Transverse colon (tissue), 4 donors: ENCODE measurements at regions not wholly inside any gene's neighbourhood (a gene's known extent, or its start where the extent isn't known, plus 50 kb on each side); places are given as distances from the start of the nearest gene placed in this dataset.

ENCODE experiments used
- DNase-seq: peaks from one replicate; pipeline ENCODE4 v3.0.0-alpha.2; 2019
- H3K27ac ChIP-seq, 4 donors: fragments of 200-600 bp; sonication (generic); 2 replicates each; pipeline ENCODE4 v1.5.1; 2016 to 2018; ENCODE audit warnings: inconsistent platforms in 4 of 4
- H3K27me3 ChIP-seq: fragments of 200-600 bp; sonication (generic); 2 replicates; pipeline ENCODE4 v1.5.1; 2017; ENCODE audit warnings: inconsistent platforms
- H3K36me3 ChIP-seq, 4 donors: fragments of 200-600 bp; sonication (generic); 2 replicates each; pipeline ENCODE4 v1.5.1; 2017 to 2019; ENCODE audit warnings: inconsistent platforms in 4 of 4
- H3K4me1 ChIP-seq, 4 donors: fragments of 200-600 bp; sonication (generic); 2 replicates each; pipeline ENCODE4 v1.5.1; 2017 to 2020; ENCODE audit warnings: inconsistent platforms in 4 of 4
- H3K4me3 ChIP-seq, 4 donors: fragments of 200-600 bp; sonication (generic); 1 replicate in 1 of 4; 2 replicates in 3 of 4; pipeline versions ENCODE4 v1.5.1 to v1.6.1; 2017 to 2019; ENCODE audit warnings: inconsistent platforms in 4 of 4
- H3K9me3 ChIP-seq, 2 donors: fragments of 200-600 bp; sonication (generic); 2 replicates each; pipeline ENCODE4 v1.5.1; 2017 to 2019; ENCODE audit warnings: inconsistent platforms in 2 of 2
- EP300 ChIP-seq: sonication (generic); formaldehyde crosslinking; IDR thresholded peaks from one replicate; pipeline ENCODE4 v1.6.1; 2017; ENCODE audit warnings: antibody characterized with exemption, low read depth
- POLR2A ChIP-seq: fragments of 450-650 bp; IDR thresholded peaks from one replicate; pipeline ENCODE4 v1.6.1; 2016; ENCODE audit warnings: antibody characterized with exemption, mild to moderate bottlenecking, moderate library complexity
- POLR2AphosphoS5 ChIP-seq, 3 donors: sonication (generic); formaldehyde crosslinking; IDR thresholded peaks; one replicate each; pipeline ENCODE4 v1.6.1; 2016; ENCODE audit warnings: antibody characterized with exemption in 3 of 3
- WGBS, 2 donors: methylation state at CpG; one replicate each; pipeline ENCODE4 v1.1.5; 2018; ENCODE audit warnings: low coverage in 1 of 2; 5-methylcytosine and 5-hydroxymethylcytosine counted together
- in situ Hi-C, 4 donors: fragments of 200-750 bp; cut with MboI; loops; one replicate each; pipeline versions ENCODE4 v1.15.0 to v1.15.1; 2017; ENCODE audit warnings: low sequenced_read_pairs in 3 of 4, low pct_ligation_motif_present in 1 of 4, low pct_unique_long_range_greater_than_20kb in 1 of 4
- intact Hi-C: fragments of 100-400 bp; cut with DNase I; formaldehyde crosslinking; loops from one replicate; pipeline ENCODE4 v1.15.1; 2023; ENCODE audit warnings: low total_unique reads
- TF ChIP-seq, protein P1 (sequence below), 5 experiments: fragments of 200-600 bp in 3 of 5; fragments of 450-650 bp in 2 of 5; sonication (generic) in 3 of 5; IDR thresholded peaks; 1 replicate in 2 of 5; 2 replicates in 3 of 5; pipeline ENCODE4 v1.5.1; 2016 to 2017; ENCODE audit warnings: antibody characterized with exemption in 5 of 5, inconsistent platforms in 3 of 5, mild to moderate bottlenecking in 2 of 5, moderate library complexity in 1 of 5

DNA sequence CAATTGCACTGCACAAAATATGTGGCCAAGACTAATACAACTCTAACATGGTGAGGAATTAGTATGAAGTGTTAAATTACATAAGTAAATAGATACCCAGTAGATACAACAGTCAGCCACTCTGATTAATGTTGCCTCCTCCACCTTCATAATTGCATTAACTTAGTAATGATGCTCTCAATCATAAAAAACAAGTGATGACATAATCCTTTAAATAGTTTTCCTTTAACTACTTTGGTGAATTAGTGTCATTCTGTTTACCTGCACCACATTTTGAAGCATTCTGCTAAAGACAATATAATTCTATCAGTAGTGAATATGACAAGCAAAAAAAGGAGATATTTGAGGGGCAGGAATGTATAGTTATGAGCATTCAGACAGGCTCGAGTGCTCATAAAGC, 265.9 kb upstream of the SLC24A2 start:
- no peak overlapping the region for H3K4me3 ChIP-seq
- intact Hi-C loops (no loop called here), in situ Hi-C loops (no loop called here)
- no peaks in the 10 kb centered on the region for H3K36me3 ChIP-seq
- no peak overlapping the region for H3K27ac ChIP-seq
- DNase-seq, result no peak
- no peaks in the 10 kb centered on the region for H3K9me3 ChIP-seq
- H3K4me1 ChIP-seq, result no peaks in the 10 kb centered on the region
- 79 to 80% methylated on average over 1 of the region's 1 CpG for WGBS, 2 donors
- TF ChIP-seq POLR2AphosphoS5 (IDR thresholded peaks at IDR 0.05) (no peak), EP300 (no peak)
- TF ChIP-seq, protein P1, sequence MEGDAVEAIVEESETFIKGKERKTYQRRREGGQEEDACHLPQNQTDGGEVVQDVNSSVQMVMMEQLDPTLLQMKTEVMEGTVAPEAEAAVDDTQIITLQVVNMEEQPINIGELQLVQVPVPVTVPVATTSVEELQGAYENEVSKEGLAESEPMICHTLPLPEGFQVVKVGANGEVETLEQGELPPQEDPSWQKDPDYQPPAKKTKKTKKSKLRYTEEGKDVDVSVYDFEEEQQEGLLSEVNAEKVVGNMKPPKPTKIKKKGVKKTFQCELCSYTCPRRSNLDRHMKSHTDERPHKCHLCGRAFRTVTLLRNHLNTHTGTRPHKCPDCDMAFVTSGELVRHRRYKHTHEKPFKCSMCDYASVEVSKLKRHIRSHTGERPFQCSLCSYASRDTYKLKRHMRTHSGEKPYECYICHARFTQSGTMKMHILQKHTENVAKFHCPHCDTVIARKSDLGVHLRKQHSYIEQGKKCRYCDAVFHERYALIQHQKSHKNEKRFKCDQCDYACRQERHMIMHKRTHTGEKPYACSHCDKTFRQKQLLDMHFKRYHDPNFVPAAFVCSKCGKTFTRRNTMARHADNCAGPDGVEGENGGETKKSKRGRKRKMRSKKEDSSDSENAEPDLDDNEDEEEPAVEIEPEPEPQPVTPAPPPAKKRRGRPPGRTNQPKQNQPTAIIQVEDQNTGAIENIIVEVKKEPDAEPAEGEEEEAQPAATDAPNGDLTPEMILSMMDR (IDR thresholded peaks at IDR 0.05), result no peak
- H3K27me3 ChIP-seq, result peaks cover 4% of the 10 kb centered on the region

DNA sequence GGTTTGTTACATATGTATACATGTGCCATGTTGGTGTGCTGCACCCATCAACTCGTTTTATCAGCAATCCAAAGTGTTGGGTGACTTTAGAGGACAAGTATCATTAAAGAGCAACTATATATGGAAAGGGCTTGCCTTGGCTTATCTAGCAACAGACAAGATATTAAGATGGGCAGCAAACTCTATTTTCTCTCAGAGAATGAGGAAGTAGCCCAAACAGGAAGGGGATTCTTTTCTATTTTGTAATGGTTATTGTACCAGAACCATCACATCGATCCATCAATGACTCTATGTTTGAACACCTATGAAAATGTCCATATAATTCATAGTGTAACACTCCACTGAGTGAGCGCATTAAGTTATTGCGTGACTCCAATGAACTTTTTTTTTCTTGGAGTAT, 260.1 kb upstream of the SLC24A2 start:
- TF ChIP-seq EP300 (no peak), POLR2AphosphoS5 (IDR thresholded peaks at IDR 0.05) (no peak), POLR2A (no peak)
- TF ChIP-seq, protein P1 (IDR thresholded peaks at IDR 0.05), result no peak
- no peaks in the 10 kb centered on the region for H3K4me1 ChIP-seq
- no peaks in the 10 kb centered on the region for H3K36me3 ChIP-seq
- 79 to 86% methylated on average over 4 of the region's 4 CpGs for WGBS, 2 donors
- H3K9me3 ChIP-seq, result no peaks in the 10 kb centered on the region
- in situ Hi-C loops (no loop called here), intact Hi-C loops (no loop called here)
- H3K4me3 ChIP-seq, result no peak overlapping the region
- DNase-seq, result no peak
- H3K27me3 ChIP-seq, result no peaks in the 10 kb centered on the region
- H3K27ac ChIP-seq, result no peak overlapping the region

- Histone ChIP-seq H3K4me1 (no peaks in the 10 kb centered on the region), H3K27me3 (no peaks in the 10 kb centered on the region), H3K36me3 (no peaks in the 10 kb centered on the region), H3K27ac (no peak overlapping the region), H3K9me3 (no peaks in the 10 kb centered on the region), H3K4me3 (no peak overlapping the region)
- intact Hi-C loops (no loop called here), in situ Hi-C loops (no loop called here)
- no peak for DNase-seq
- TF ChIP-seq POLR2AphosphoS5 (IDR thresholded peaks at IDR 0.05), result no peak
- no peak for TF ChIP-seq POLR2A
- TF ChIP-seq, protein P1 (IDR thresholded peaks at IDR 0.05), result no peak
- no peak for TF ChIP-seq EP300
- WGBS, 2 donors, result 31 to 43% methylated on average over 2 of the region's 2 CpGs
Observed at GRCh38 chr9:20048437-20048836, 259.6 kb upstream of the SLC24A2 start.

DNA sequence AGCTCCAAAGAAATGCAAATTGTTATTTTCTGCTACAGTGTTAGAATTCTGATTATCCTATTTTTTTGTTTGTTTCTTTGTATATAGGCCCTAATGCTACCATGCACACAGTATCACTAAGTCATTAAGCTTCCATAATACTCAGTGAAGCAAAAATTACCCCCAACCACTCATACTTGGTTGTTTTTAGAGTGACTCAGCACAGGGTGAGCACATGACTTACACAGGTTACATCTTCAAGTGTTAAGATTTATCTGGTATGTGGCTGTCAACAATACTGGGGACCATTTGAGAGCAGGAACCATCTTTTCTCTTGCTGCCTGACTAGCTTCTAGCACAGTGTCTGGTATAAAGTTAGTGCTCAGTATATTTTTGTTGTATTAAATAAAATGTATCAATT, 255.8 kb upstream of the SLC24A2 start:
- in situ Hi-C loops, result no loop called here
- Histone ChIP-seq H3K36me3 (no peaks in the 10 kb centered on the region), H3K9me3 (no peaks in the 10 kb centered on the region), H3K27me3 (no peaks in the 10 kb centered on the region), H3K27ac (no peak overlapping the region), H3K4me1 (no peaks in the 10 kb centered on the region), H3K4me3 (no peak overlapping the region)
- DNase-seq, result no peak
- intact Hi-C loops, result no loop called here
- no peak for TF ChIP-seq POLR2AphosphoS5 (IDR thresholded peaks at IDR 0.05)
- no peak for TF ChIP-seq POLR2A
- no peak for TF ChIP-seq EP300
- TF ChIP-seq, protein P1 (IDR thresholded peaks at IDR 0.05), result no peak
